Karpas-422 (cell line): ENCODE measurements at regions not wholly inside any gene's neighbourhood (a gene's known extent, or its start where the extent isn't known, plus 50 kb on each side); places are given as distances from the start of the nearest gene placed in this dataset.
"Not testable (repeated sequence)": the region's sequence is repeated elsewhere in the genome, so short reads cannot be mapped to it uniquely, and the experiment has no call there.

Source experiments
- DNase-seq: peaks from one replicate; pipeline ENCODE4 v3.0.0-alpha.2; 2015
- H2AFZ ChIP-seq: fragments of 200-600 bp; sonication (generic); 2 replicates; pipeline ENCODE4 v1.6.1; 2014; ENCODE audit warnings: antibody characterized with exemption, low read length, mixed read lengths
- H3K27ac ChIP-seq: fragments of 200-600 bp; sonication (generic); 2 replicates; pipeline ENCODE4 v1.5.1; 2014; ENCODE audit warnings: mild to moderate bottlenecking, low read length, moderate library complexity
- H3K27me3 ChIP-seq: fragments of 200-600 bp; sonication (generic); 2 replicates; pipeline ENCODE4 v1.6.1; 2014; ENCODE audit warnings: low read length, mixed read lengths
- H3K36me3 ChIP-seq: fragments of 200-600 bp; sonication (generic); 2 replicates; pipeline ENCODE4 v1.6.1; 2014; ENCODE audit warnings: low read length, mixed read lengths; ENCODE audit not compliant: insufficient read depth
- H3K4me1 ChIP-seq: fragments of 200-600 bp; sonication (generic); 2 replicates; pipeline ENCODE4 v1.6.1; 2014; ENCODE audit warnings: mild to moderate bottlenecking, low read length, mixed read lengths
- H3K4me2 ChIP-seq: fragments of 200-600 bp; sonication (generic); 2 replicates; pipeline ENCODE4 v1.6.1; 2014; ENCODE audit warnings: low read length, low read depth, mild to moderate bottlenecking; ENCODE audit not compliant: poor library complexity, severe bottlenecking
- H3K4me3 ChIP-seq: fragments of 200-600 bp; sonication (generic); 2 replicates; pipeline ENCODE4 v1.5.1; 2014; ENCODE audit warnings: mild to moderate bottlenecking, antibody characterized with exemption, low read length, mixed read lengths
- H3K79me2 ChIP-seq: fragments of 200-600 bp; sonication (generic); 2 replicates; pipeline ENCODE4 v1.6.1; 2014; ENCODE audit warnings: mild to moderate bottlenecking, low read length, mixed read lengths
- H3K9ac ChIP-seq: fragments of 200-600 bp; sonication (generic); 2 replicates; pipeline ENCODE4 v1.6.0; 2014; ENCODE audit warnings: low read length
- H3K9me2 ChIP-seq: fragments of 200-600 bp; sonication (generic), shearing (Covaris generic); replicated peaks from 2 replicates; pipeline ENCODE4 v1.6.0; 2014; ENCODE audit warnings: mild to moderate bottlenecking, low read length, moderate library complexity; ENCODE audit not compliant: insufficient read depth
- H3K9me3 ChIP-seq: fragments of 300-700, 200-600 bp; sonication (generic); 2 replicates; pipeline ENCODE4 v1.6.1; 2014; ENCODE audit warnings: low read length, mixed read lengths
- H4K20me1 ChIP-seq: fragments of 200-600 bp; sonication (generic); 2 replicates; pipeline ENCODE4 v1.6.1; 2014; ENCODE audit warnings: mild to moderate bottlenecking, antibody characterized with exemption, low read length, low read depth; ENCODE audit not compliant: insufficient read depth

- Histone ChIP-seq H3K4me3 (no peak overlapping the region), H2AFZ (no peak overlapping the region), H3K4me2 (no peak overlapping the region)
These were observed 67.3 kb upstream of the ADTRP start for GRCh38 chr6:11845664-11846577.

GRCh38 chr6:11842795-11843194 lies 64.2 kb upstream of the ADTRP start:
- H3K79me2 ChIP-seq, H3K4me2 ChIP-seq, H3K4me3 ChIP-seq, H3K36me3 ChIP-seq, H2AFZ ChIP-seq, DNase-seq, H3K9me2 ChIP-seq, H3K4me1 ChIP-seq, H3K27me3 ChIP-seq, H3K9ac ChIP-seq, H3K27ac ChIP-seq, H3K9me3 ChIP-seq, H4K20me1 ChIP-seq: not testable (repeated sequence)

More at GRCh38 chr6:11845664-11846577, 67.3 kb upstream of the ADTRP start:
- Histone ChIP-seq H3K27me3 (no peaks in the 10 kb centered on the region), H3K9me3 (no peaks in the 10 kb centered on the region), H3K9me2 (no peaks in the 10 kb centered on the region), H4K20me1 (no peaks in the 10 kb centered on the region), H3K79me2 (no peaks in the 10 kb centered on the region), H3K4me1 (no peaks in the 10 kb centered on the region), H3K27ac (no peak overlapping the region), H3K36me3 (no peaks in the 10 kb centered on the region), H3K9ac (no peak overlapping the region)
- DNase-seq: no peak

- Histone ChIP-seq H3K9me2 (no peaks in the 10 kb centered on the region), H3K4me1 (no peaks in the 10 kb centered on the region), H3K4me2 (no peak overlapping the region), H3K9ac (no peak overlapping the region), H3K9me3 (no peaks in the 10 kb centered on the region), H4K20me1 (no peaks in the 10 kb centered on the region), H2AFZ (no peak overlapping the region), H3K4me3 (no peak overlapping the region), H3K27me3 (no peaks in the 10 kb centered on the region), H3K27ac (no peak overlapping the region), H3K36me3 (no peaks in the 10 kb centered on the region), H3K79me2 (no peaks in the 10 kb centered on the region)
- DNase-seq: no peak
These were observed 56.5 kb upstream of the ADTRP start for GRCh38 chr6:11835065-11835464.

- Histone ChIP-seq H3K27ac (no peak overlapping the region), H3K27me3 (no peaks in the 10 kb centered on the region), H3K9me2 (no peaks in the 10 kb centered on the region), H3K9ac (no peak overlapping the region), H3K4me3 (no peak overlapping the region), H3K9me3 (no peaks in the 10 kb centered on the region), H2AFZ (no peak overlapping the region), H3K4me2 (no peak overlapping the region), H3K79me2 (no peaks in the 10 kb centered on the region), H4K20me1 (no peaks in the 10 kb centered on the region), H3K36me3 (no peaks in the 10 kb centered on the region), H3K4me1 (no peaks in the 10 kb centered on the region; the same call in 1 of the 2 replicates)
- no peak for DNase-seq
These were observed 55.3 kb upstream of the ADTRP start for GRCh38 chr6:11833626-11834592.

GRCh38 chr6:11831653-11832052 lies 53.0 kb upstream of the ADTRP start:
- no peak overlapping the region for H2AFZ ChIP-seq
- no peak overlapping the region for H3K4me2 ChIP-seq
- H3K36me3 ChIP-seq: no peaks in the 10 kb centered on the region
- H3K4me3 ChIP-seq: no peak overlapping the region
- peaks cover 11% of the 10 kb centered on the region for H3K4me1 ChIP-seq
- DNase-seq: no peak
- no peaks in the 10 kb centered on the region for H3K79me2 ChIP-seq
- H3K9me3 ChIP-seq: no peaks in the 10 kb centered on the region
- no peak overlapping the region for H3K9ac ChIP-seq
- H3K9me2 ChIP-seq: no peaks in the 10 kb centered on the region
- H4K20me1 ChIP-seq: no peaks in the 10 kb centered on the region
- no peak overlapping the region for H3K27ac ChIP-seq
- H3K27me3 ChIP-seq: no peaks in the 10 kb centered on the region

GRCh38 chr6:11830520-11830919 lies 51.9 kb upstream of the ADTRP start:
- no peaks in the 10 kb centered on the region for H4K20me1 ChIP-seq
- H3K4me3 ChIP-seq: no peak overlapping the region
- H3K36me3 ChIP-seq: no peaks in the 10 kb centered on the region
- peaks cover 11% of the 10 kb centered on the region for H3K4me1 ChIP-seq
- H3K79me2 ChIP-seq: no peaks in the 10 kb centered on the region
- no peaks in the 10 kb centered on the region for H3K9me3 ChIP-seq
- no peak overlapping the region for H3K4me2 ChIP-seq
- H3K9ac ChIP-seq: no peak overlapping the region
- no peaks in the 10 kb centered on the region for H3K9me2 ChIP-seq
- H3K27me3 ChIP-seq: no peaks in the 10 kb centered on the region
- no peak for DNase-seq
- no peak overlapping the region for H3K27ac ChIP-seq
- no peak overlapping the region for H2AFZ ChIP-seq

- Histone ChIP-seq H3K36me3 (no peaks in the 10 kb centered on the region), H3K9ac (no peak overlapping the region), H3K4me1 (peaks cover 11% of the 10 kb centered on the region), H3K4me2 (no peak overlapping the region), H4K20me1 (no peaks in the 10 kb centered on the region), H3K9me2 (no peaks in the 10 kb centered on the region), H3K27ac (no peak overlapping the region), H3K79me2 (no peaks in the 10 kb centered on the region), H3K27me3 (no peaks in the 10 kb centered on the region), H2AFZ (no peak overlapping the region), H3K4me3 (no peak overlapping the region), H3K9me3 (no peaks in the 10 kb centered on the region)
- DNase-seq: no peak
These were observed 51.5 kb upstream of the ADTRP start for GRCh38 chr6:11830105-11830504.

- Histone ChIP-seq H3K4me3 (no peak overlapping the region), H3K4me2 (no peak overlapping the region), H3K27me3 (no peaks in the 10 kb centered on the region), H3K9ac (no peak overlapping the region), H3K4me1 (peaks cover 11% of the 10 kb centered on the region), H3K36me3 (no peaks in the 10 kb centered on the region), H3K79me2 (no peaks in the 10 kb centered on the region), H2AFZ (no peak overlapping the region), H3K9me2 (no peaks in the 10 kb centered on the region), H3K9me3 (no peaks in the 10 kb centered on the region), H3K27ac (no peak overlapping the region), H4K20me1 (no peaks in the 10 kb centered on the region)
- DNase-seq: peak; percentile 68
These were observed 49.8 kb upstream of the ADTRP start for GRCh38 chr6:11828262-11828870.
